HepG2 (cell line): ENCODE measurements at regions not wholly inside any gene's neighbourhood (a gene's known extent, or its start where the extent isn't known, plus 50 kb on each side); places are given as distances from the start of the nearest gene placed in this dataset.

Experiments
- ARID2 ChIP-seq: sonication (generic); formaldehyde crosslinking; IDR thresholded peaks from 2 replicates; pipeline ENCODE4 v1.8.1; 2022; ENCODE audit warnings: mild to moderate bottlenecking, missing genetic modification reagents, borderline replicate concordance
- GFI1 ChIP-seq: sonication (generic); formaldehyde crosslinking; IDR thresholded peaks from 2 replicates; pipeline ENCODE4 v1.5.0; 2020; ENCODE audit warnings: missing genetic modification reagents, mild to moderate bottlenecking, borderline replicate concordance
- HOMEZ ChIP-seq: IDR thresholded peaks from 2 replicates; pipeline ENCODE4 v1.6.1; 2016; ENCODE audit warnings: low read depth
- ISL2 ChIP-seq: sonication (generic); formaldehyde crosslinking; IDR thresholded peaks from 2 replicates; pipeline ENCODE4 v1.5.0; 2020; ENCODE audit warnings: missing genetic modification reagents
- RNF219 ChIP-seq: sonication (generic); formaldehyde crosslinking; IDR thresholded peaks from 2 replicates; pipeline ENCODE4 v1.5.0; 2020; ENCODE audit warnings: mild to moderate bottlenecking, missing genetic modification reagents
- SUZ12 ChIP-seq: fragments of 150-350 bp; IDR thresholded peaks from 2 replicates; pipeline ENCODE4 v1.6.1; 2014; ENCODE audit warnings: low read depth, low read length
- ZBTB8A ChIP-seq: sonication (generic); formaldehyde crosslinking; IDR thresholded peaks from 2 replicates; pipeline ENCODE4 v1.4.0; 2020; ENCODE audit warnings: mild to moderate bottlenecking, low read depth, missing genetic modification reagents, borderline replicate concordance
- ZNF441 ChIP-seq: sonication (generic); formaldehyde crosslinking; IDR thresholded peaks from 2 replicates; pipeline ENCODE4 v1.7.0; 2021; ENCODE audit warnings: missing genetic modification reagents, borderline replicate concordance

DNA sequence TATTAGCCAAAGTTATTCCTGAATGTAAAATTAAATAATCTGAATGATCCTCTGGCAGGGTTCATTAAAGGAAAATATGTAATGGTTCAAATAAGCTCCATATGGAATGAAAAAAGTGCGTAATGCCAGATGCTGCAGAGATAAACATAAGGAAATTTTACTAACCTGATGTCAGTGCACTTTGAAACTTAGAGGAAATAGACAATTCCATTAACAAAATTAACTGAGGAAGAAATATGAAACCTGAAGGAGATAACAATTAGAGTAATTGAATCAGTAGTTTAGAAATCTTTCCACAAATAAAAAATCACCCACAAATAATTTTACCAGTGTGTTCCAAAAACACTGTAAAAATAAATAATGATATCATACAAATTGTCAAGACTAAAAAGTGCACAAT, 387.5 kb downstream of the GRIA2 start:
- TF ChIP-seq GFI1 (no peak), SUZ12 (no peak), ZNF441 (CRISPR knock-in tag) (no peak), ZBTB8A (CRISPR knock-in tag) (no peak), RNF219 (CRISPR knock-in tag) (no peak), ISL2 (CRISPR knock-in tag) (no peak), ARID2 (CRISPR knock-in tag) (no peak), HOMEZ (CRISPR knock-in tag) (no peak)
